HG02938 (cell line): ENCODE measurements at regions not wholly inside any gene's neighbourhood (a gene's known extent, or its start where the extent isn't known, plus 50 kb on each side); places are given as distances from the start of the nearest gene placed in this dataset.
"Not testable (repeated sequence)": the region's sequence is repeated elsewhere in the genome, so short reads cannot be mapped to it uniquely, and the experiment has no call there.

ENCODE experiments used
- ATAC-seq: cut with Tn5 transposase; IDR thresholded peaks from one replicate; pipeline ENCODE4 v1.9.1; 2021; ENCODE audit warnings: mild to moderate bottlenecking, moderate library complexity; ENCODE audit not compliant: unreplicated experiment

DNA sequence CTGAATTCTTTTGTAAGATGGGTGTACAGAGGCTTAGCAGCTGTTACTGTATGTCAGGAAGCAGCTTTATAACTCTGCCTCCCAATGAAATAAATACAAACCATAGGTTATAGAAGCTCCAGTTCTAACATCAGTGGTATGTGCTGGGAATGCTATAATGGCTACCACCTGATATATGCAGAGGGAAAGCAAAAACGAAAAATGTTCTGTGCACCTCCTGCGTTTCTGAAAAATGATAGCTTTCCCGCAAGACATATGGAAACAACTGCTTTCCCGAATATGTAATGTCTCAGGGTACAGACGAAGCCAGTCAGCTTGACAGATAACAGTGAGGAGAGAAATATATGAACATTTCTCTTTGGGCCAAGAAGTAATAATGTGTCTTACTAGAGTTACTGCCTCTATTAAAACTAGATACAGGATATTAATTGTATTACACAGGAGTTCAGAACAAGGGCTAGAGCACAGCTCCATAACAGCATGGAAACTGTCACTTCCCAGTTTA lies 517.0 kb upstream of the NRSN1 start:
- no peak for ATAC-seq

DNA sequence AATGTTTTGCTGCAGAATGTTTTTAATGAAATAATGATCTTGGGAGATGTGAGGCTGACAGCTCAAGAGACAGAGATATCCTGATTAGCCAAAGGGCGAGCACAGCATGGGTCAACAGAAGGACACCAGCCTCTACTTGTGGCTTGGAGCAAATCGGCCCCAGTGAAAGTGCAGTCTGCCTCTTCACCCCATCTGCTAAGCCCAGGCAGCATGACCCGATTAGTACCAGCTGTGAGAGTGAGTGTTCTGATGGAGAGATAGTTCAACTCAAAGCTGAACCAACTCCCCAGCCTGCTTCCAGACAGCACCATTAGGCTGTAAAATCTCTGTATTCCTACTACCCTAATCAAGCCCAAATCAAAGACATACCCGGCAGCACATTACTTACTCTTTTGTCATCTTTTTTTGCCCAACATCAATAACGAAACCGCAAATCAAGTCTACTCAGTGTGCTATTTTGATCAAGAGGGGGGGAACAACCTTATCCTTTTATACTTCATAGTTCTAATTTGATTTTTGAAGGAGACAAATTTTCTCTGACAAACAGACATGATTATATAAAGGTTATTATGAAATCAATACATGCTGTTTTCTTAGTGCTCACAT lies 514.1 kb upstream of the NRSN1 start:
- no peak for ATAC-seq

DNA sequence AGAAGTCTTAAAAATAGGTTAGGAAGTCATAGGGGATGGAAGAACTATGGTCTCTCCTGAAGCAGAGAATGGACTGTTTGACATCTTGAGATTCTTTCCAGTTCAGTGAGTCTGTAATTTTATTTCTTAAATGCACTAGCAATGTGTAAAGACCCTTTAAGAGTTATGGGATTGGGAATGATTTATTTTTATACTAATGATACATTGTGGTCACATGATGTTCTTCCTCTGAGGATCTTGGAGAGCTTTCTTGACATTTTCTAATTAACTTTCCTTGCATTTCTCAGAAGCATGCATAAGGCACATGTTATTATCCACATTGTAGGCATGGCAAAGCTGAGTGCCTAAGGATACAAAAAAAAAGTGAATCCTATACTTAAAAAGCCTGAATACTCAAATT lies 507.6 kb upstream of the NRSN1 start:
- no peak for ATAC-seq

DNA sequence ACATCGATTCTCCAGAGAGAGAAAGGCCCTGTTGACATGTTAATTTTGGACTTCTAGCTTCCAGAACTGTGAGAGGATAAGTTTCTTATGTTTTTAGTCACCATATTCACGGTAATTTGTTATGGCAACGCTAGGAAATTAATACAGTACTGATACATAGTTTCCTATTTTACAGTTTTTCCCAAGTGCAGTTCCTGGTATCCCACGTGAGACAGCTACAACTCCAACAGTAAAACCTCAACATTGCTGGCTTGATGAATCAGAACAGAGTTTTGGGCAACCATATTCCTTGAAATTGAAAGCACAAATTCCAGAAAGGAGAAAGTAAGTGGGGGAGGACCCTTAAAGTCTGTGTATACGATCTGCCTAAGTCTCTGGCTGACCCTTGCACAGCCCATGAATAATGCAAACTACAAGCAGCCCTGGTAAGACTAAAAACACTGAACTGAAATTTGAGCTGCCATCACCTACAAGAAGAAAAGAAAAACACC lies 505.1 kb upstream of the NRSN1 start:
- ATAC-seq, result no peak

DNA sequence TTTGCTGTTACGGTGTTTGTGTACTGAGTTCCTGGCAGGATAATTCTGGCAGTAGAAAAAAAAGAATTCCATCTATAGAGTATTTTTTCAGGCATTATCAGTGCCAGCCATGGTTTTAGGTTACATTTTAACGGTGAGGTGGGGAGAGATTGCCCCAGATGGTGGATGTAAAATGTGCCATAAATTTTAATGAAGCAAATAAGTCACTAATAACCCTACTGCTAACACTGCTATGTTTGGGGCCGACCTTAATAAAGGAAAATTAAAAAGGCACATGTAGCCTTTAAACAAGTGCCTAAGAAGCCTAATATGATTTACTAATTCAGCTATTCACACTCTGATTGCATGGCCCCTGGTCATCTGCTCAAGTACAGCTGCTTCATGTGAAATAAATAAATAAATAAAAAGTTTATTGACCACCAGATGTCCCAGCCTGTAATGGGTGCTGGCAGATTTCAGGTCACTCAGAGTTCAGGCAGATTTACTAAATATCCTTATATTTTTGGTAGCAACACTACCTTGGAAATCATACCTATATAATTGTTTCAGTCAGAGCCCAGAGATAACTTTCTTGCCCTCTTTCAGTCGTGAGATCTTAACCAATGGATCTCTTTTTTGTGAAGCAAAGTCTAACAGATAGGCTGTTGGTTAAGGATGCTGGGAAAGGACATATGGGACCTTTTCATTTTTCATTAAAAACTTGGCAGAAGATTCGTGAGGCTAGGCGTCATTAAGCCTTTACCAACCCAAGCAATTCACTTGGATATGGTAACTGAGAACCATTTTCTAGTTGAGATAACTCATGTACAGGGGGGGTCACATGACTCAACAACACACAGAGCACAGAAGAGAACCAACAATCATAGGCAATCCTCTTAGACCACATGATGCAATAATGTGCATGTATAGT lies 495.0 kb upstream of the NRSN1 start:
- no peak for ATAC-seq

DNA sequence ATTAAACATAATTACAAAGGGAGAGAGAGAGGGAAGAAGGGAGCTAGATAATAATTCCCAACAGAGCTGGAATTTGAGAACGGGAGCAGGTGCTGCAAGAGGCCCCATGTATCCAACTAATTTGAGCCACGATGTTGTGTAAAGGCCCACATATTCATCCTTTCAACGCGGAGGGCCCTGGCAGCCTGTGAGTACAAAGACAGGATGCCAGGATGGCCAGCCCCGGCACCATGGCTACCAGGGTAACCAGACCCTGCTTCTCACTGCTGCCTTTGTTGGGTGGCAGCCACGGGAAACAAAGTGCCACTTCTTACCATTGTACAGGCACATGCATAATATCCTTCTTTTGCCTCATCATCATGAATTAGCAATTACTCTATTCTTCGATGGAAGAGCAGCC lies 492.0 kb upstream of the NRSN1 start:
- ATAC-seq, result no peak

DNA sequence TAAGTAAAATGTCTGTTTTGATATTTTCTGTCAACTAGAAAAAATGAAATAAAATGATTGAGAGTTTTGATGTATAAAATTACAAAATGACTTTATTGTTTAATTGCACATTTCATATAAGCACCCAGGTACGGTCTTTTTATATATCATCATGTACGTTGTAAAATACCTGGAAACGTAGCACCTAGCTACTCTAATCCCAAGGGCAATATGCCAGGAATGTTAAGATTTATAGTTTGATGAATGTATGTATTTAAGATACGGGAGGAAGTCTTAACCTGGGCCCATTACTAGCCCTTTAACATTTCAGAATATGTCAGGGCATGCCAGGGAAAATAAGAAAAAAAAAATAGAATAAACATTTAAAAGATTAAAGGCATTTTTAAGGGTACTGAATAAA lies 490.9 kb upstream of the NRSN1 start:
- ATAC-seq, result no peak

DNA sequence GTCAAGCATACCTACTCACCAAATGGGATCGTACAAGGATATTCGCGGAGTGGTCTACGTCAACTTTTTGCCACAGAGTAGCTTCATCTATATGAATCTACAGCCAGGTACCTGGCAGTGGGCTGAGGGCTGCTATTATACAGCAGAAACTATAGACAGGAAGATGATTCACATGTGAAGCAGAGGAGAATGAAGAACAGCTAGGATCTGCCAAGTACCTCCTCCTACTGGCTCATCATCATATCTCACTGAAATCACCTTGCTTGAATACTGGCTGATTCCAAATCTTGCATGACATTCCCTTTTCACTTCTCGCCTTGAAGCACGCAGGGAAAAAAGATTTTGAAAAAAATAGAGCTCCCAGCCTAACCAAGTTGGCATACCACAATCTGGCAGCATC lies 488.7 kb upstream of the NRSN1 start:
- ATAC-seq, result no peak

DNA sequence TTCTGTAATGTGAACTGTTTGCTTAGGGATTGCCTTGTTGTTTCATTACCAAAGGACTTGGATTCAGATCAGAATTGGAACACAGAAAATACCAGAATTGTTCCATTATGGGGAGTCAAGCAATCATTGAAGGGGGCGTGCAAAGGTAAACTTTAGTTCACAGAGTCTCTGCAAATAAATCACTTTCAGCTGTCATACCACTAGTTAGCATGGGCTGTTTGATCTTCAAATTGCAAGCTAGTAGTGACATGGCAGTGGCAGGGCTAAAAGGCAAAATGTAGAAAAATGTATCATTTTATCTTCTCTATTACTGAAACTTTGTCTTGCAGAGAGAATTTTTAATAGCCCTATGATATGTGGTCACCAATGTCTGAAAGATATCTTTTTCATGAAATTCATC lies 483.2 kb upstream of the NRSN1 start:
- ATAC-seq, result no peak

DNA sequence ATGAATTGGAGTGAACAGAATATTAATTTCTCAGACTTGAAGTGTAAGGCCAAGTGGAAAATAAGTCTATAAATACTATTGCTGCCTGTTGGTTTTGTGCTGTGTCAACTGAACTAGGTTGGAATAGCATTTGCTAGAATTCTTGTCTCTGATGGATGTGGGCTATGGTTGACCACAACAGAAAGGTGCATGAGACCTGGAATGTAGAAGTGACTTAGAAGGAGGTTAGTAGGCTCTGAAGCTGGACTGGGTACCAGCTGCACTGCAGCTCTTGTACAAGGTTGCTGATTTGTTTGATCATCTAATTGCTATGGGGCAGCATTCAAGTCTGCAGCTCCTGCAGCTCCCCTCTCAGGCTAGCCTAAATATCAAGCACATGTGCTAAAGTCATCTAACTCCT lies 479.0 kb upstream of the NRSN1 start:
- ATAC-seq, result no peak

DNA sequence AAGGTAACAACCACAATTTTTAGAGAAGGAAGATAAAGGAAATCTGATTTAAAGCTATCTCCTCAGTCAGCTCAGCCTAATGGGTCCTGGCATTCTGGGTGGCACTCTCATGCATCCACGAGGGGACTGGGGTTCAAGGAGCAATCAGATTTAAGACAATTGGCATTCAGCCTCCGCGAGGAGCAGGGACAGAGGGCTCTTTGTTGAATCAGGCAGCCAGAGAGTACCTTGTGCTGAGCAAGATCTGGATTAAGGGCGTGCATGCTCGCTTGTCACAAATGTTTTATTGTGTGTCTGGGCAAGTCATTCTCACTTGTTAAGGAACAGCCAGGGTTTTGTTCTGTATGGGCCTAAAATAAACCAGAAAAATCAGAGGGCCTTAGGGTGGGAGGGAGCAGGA lies 475.3 kb upstream of the NRSN1 start:
- no peak for ATAC-seq

DNA sequence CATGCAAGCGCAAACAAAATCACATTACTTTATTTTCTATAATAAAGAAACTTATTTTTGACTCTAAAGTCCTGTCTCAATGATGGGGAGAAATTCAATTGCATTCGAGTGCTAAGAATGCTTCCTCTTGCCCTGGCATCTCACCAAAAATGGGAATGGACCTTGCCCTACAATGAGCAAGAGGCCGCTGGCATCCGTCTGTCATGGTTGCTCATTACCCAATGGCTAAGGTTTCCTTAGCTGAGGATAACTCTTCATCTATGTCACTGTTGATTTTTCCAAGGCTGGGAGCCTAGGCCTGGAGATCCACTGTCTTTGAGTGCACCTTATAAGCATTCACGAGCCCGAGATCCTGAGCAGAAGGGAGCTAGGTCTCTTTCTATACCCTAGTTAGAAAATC lies 471.3 kb upstream of the NRSN1 start:
- no peak for ATAC-seq

DNA sequence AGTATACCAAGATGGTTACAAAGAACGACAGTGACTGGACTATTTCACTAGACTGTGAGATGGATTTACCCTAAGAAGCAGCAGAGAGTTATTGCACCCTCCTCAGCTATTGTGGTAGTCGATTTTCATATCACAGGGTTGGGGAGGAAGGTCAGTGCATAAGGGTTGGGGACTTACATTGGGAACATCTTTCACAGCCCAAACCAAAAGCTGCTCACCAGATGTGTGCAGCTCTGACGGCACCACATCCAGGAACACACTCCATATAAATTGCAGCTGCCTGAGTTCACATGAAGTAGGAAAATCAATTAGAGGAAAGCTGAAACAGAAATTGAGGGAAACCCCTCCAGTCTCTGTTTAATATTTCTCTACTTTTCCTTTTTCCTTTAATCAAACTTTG lies 470.5 kb upstream of the NRSN1 start:
- no peak for ATAC-seq

DNA sequence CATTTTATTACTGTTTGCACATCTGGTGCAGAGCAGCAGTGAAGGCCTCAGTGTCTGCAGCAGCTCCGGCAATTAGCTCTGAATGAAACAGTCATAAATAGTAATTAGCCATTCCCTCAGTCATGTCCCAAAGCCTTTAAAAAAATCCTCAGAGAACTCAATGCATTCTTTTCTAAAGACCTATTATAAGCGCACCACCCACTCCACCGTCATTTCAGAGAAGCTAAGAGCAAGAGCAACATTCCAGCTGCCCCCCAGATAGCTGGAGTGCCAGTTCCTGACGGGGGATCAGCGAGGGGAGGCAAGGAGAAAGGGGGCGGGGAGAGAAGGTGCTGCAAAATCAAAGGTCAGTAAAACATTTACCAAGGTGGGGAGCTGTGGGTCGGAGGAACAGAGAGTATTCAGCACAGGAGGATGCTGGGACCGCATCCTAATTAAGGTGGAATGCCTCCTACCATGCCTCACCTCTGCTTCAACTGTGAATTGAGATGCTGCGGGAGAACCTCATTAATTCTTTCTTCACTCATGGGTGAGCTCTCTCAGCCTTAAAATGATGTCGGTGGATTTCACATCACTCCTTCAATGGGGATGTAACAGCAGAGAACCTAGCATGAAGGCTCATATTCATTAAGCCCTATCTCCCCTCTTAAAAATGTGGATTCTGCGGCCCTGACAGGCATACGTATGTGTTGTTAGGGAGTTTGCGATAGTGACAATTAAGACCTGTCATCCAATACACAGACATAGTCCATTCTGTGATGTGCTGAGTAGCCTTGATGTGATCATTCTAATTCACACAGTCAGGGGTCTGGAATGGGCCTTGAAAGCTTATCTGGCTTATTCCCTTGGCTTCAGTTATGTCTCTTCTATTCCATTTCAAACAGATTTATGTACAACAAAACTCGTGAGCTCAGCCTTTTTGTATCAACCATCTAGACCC lies 469.5 kb upstream of the NRSN1 start:
- no peak for ATAC-seq

DNA sequence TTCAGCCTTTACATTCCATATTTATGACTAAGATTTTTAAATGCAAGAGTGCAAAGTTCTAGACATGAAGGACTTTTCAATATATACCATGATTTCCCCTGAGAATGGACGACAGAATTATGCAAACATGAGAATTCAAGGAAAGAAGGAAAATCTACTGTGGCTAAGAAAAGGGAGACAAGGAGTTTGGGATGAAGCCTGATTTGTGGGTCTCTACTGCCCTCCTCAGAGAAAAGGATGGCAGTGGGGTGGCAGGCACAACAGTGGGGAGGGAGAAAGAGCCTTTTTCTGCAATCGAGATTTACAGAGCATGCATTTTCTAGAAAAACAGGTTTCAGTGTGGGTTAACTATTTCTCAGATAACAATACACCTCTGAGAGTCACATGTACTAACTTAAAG lies 466.9 kb upstream of the NRSN1 start:
- no peak for ATAC-seq

DNA sequence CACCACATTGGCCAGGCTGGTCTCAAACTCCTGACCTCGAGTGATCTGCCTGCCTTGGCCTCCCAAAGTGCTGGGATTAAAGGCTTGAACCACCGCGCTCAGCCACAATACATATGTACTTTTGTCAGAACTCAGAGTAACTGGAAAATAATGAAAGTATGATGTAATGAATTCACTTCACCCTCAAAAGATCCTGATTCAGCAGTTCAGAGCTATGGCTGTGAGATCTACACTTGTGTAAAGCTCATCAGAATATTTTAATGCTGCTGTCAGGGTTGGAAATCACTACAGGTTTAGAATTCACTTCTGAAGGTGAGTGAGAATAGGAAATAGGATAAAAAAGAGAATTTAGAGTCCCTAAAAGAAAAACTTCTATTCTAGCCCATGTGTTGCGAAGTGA lies 464.5 kb upstream of the NRSN1 start:
- ATAC-seq, result no peak

DNA sequence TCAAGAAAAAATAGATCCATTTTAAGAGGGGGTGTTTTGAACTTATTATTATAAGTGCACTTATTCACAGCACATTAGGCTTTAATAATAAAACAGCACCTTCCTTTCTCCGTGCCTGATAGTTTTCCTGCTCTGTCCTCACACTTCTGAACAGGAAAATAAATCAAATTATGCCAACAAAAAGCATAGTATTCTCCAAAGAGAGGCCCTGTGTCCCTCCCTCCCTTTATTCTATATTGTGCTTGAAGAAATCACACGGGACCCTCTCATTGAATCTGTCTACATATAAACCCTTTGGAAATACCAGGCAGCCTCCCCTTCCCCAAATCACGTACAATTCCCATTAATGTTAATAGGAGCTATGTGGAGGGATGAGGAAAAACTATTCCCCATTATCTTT lies 462.9 kb upstream of the NRSN1 start:
- ATAC-seq, result no peak

DNA sequence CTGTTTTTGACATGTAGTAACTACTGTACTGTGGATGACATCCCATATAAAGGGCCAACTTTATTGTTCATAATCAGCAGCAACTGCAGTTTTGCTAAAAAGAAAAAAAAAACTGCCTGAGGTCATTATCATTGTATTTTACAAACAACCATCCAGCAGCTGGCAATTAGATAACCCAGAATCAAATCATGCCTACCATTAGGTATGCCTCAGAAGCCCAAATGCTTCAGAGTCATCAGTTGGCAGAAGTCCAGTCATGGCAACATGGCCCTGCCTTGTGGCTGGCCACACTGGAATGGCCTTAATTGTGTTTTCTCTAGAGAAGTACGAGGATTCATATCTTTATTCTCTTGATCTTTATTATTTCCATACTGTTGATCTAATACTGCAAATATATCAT lies 462.4 kb upstream of the NRSN1 start:
- ATAC-seq, result no peak

DNA sequence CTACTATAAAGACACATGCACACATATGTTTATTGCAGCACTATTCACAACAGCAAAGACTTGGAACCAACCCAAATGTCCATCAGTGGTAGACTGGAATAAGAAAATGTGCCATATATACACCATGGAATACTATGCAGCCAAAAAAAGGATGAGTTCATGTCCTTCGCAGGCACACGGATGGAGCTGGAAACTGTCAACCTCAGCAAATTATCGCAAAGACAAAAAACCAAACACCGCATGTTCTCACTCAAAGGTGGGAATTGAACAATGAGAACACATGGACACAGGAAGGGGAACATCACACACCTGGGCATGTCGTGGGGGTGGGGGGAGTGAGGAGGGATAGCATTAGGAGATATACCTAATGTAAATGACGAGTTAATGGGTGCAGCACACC lies 460.1 kb upstream of the NRSN1 start:
- ATAC-seq, result not testable (repeated sequence)

DNA sequence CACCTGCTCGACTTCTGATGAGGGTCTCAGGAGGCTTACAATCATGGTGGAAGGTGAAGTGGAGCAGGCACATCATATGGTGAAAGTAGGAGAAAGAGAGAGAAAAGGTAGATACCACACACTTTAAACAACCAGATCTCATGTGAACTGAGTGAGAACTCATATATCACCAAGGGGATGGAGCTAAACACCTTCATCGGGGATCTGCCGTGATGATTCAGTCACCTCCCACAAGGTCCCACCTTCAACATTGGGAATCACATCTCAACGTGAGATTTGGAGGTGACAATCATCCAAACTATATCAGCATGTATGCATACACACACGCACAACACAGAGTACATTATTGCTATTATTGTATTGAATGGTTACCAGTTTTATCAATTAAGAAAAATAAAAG lies 453.3 kb upstream of the NRSN1 start:
- ATAC-seq, result no peak

DNA sequence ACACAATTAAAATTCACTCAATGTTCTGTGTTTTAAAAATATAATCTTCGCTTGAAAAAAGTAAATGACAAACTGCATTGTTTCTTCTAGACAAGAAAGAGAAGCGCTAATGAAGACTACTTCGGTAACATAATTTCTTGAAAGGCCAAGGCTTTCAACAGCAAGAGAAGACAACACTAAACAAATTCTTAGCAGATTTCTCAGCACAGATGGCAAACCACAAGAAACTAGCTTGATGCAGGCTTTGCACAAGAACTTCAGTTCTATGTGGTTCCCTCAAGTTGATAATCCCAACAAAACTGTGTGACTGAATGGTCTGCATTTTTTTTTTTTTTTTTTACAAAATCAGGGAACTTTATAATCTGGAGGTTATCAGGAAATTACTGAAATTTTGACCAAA lies 447.4 kb upstream of the NRSN1 start:
- no peak for ATAC-seq
